NT2/D1 (cell line): ENCODE measurements at regions not wholly inside any gene's neighbourhood (a gene's known extent, or its start where the extent isn't known, plus 50 kb on each side); places are given as distances from the start of the nearest gene placed in this dataset.

ENCODE experiments used
- DNase-seq: peaks from one replicate; pipeline ENCODE4 v3.0.0-alpha.2; 2011; ENCODE audit warnings: low read depth, low spot score
- H3K27me3 ChIP-seq: 2 replicates; pipeline ENCODE4 v1.6.0; 2011; ENCODE audit warnings: mild to moderate bottlenecking; ENCODE audit not compliant: insufficient read length, insufficient read depth
- H3K36me3 ChIP-seq: 2 replicates; pipeline ENCODE4 v1.6.1; 2011; ENCODE audit warnings: mild to moderate bottlenecking, low read length, mixed read lengths; ENCODE audit not compliant: insufficient read depth, insufficient read length
- H3K4me1 ChIP-seq: 2 replicates; pipeline ENCODE4 v1.5.1; 2011; ENCODE audit not compliant: insufficient read depth, insufficient read length
- H3K4me3 ChIP-seq: 2 replicates; pipeline ENCODE4 v1.5.1; 2011; ENCODE audit warnings: low read depth; ENCODE audit not compliant: insufficient read length
- H3K9ac ChIP-seq: 2 replicates; pipeline ENCODE4 v1.6.0; 2011; ENCODE audit warnings: low read depth; ENCODE audit not compliant: insufficient read length
- H3K9me3 ChIP-seq: 2 replicates; pipeline ENCODE4 v1.5.1; 2011; ENCODE audit warnings: mild to moderate bottlenecking, low read length; ENCODE audit not compliant: insufficient read depth
- SUZ12 ChIP-seq: IDR thresholded peaks from 2 replicates; pipeline ENCODE4 v1.6.1; 2011; ENCODE audit not compliant: insufficient read length, insufficient read depth; ENCODE audit errors: extremely low read depth
- YY1 ChIP-seq: IDR thresholded peaks from 2 replicates; pipeline ENCODE4 v1.6.1; 2011; ENCODE audit not compliant: insufficient read length, insufficient read depth
- ZNF274 ChIP-seq: IDR thresholded peaks from 2 replicates; pipeline ENCODE4 v1.6.1; 2011; ENCODE audit warnings: mild to moderate bottlenecking, low read depth, low read length

DNA sequence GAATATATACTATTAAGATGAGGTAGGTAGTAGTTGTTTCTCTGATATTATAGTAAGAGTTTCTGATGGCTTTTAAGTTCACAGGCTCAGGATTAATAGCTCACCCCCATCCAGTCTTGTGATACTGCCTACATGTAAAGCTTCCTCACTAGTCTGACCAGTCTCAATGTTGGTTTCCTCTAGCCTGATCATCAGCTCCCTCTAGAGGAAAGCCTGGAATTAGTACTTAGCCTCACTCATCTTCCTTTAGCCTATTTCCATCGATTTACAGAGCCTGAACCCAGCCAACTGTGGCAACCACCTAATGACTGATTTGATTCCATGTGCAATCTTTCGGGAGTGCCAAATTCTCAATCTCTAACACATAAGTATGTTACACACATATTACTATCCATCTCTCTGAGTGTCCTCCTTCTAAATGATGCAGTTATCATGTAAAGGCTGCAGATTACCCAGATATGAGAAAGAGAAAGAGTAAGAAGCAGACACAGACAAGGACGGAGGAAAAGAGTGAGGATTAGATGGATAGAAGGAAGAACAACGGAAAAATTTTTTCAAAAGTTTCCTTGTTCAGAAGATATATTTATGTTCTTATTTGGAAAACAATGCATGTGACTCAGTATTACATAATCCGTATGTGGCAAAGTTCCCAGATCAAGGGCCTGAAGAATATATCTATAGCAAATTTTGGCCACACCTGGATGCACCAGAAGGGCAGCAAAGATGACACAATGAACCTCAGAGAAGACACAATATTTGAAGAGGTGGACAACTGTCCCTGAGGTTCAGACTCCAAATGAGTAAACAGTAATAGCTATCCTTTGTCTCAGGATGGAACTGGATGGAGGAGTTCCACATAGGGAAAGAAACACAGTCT lies 333.7 kb downstream of the ELAVL2 start:
- Histone ChIP-seq H3K4me3 (no peak overlapping the region), H3K36me3 (no peaks in the 10 kb centered on the region), H3K4me1 (no peaks in the 10 kb centered on the region), H3K9ac (no peak overlapping the region), H3K9me3 (no peaks in the 10 kb centered on the region), H3K27me3 (no peaks in the 10 kb centered on the region)
- TF ChIP-seq YY1 (no peak), SUZ12 (no peak)
- DNase-seq = peak; percentile 52

- no peak for DNase-seq
- no peaks in the 10 kb centered on the region for H3K36me3 ChIP-seq
- H3K4me3 ChIP-seq = no peak overlapping the region
- TF ChIP-seq ZNF274 (no peak), SUZ12 (no peak), YY1 (no peak)
- no peaks in the 10 kb centered on the region for H3K9me3 ChIP-seq
- no peak overlapping the region for H3K9ac ChIP-seq
- no peaks in the 10 kb centered on the region for H3K27me3 ChIP-seq
- no peaks in the 10 kb centered on the region for H3K4me1 ChIP-seq
Observed at GRCh38 chr9:23493219-23493618, 332.8 kb downstream of the ELAVL2 start.

- no peaks in the 10 kb centered on the region for H3K4me1 ChIP-seq
- no peaks in the 10 kb centered on the region; the same call in 1 of the 2 replicates for H3K9me3 ChIP-seq
- no peak overlapping the region for H3K9ac ChIP-seq
- no peak for DNase-seq
- TF ChIP-seq ZNF274 (no peak), SUZ12 (no peak), YY1 (no peak)
- H3K27me3 ChIP-seq = no peaks in the 10 kb centered on the region
- H3K4me3 ChIP-seq = no peak overlapping the region
- no peaks in the 10 kb centered on the region for H3K36me3 ChIP-seq
Observed at GRCh38 chr9:23496489-23497136, 329.4 kb downstream of the ELAVL2 start.

- Histone ChIP-seq H3K36me3 (no peaks in the 10 kb centered on the region), H3K4me3 (no peak overlapping the region), H3K27me3 (no peaks in the 10 kb centered on the region), H3K9ac (no peak overlapping the region), H3K9me3 (no peaks in the 10 kb centered on the region; the same call in 1 of the 2 replicates), H3K4me1 (no peaks in the 10 kb centered on the region)
- TF ChIP-seq ZNF274 (no peak), SUZ12 (no peak), YY1 (no peak)
- no peak for DNase-seq
Observed at GRCh38 chr9:23497137-23497504, 328.9 kb downstream of the ELAVL2 start.

DNA sequence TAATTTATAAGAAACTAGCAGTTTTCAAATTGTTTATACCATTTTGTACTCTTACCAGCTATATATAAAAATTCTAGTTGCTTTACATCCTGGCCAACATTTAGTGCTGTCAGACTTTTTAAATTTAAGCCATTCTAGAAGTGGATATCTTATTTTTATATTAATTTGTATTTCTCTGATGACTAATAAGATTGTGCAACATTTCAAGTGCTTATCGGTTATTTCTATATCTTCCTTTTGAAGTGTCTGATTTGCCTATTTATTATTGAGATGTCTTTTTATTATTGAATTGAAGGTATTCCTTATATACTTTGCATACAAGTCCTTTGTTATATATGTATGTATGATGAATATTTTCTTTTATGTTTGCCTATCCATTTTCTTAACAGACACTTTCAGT lies 324.0 kb downstream of the ELAVL2 start:
- no peaks in the 10 kb centered on the region for H3K27me3 ChIP-seq
- no peaks in the 10 kb centered on the region for H3K4me1 ChIP-seq
- H3K4me3 ChIP-seq = no peak overlapping the region
- TF ChIP-seq ZNF274 (no peak), SUZ12 (no peak), YY1 (no peak)
- no peaks in the 10 kb centered on the region; the same call in 1 of the 2 replicates for H3K9me3 ChIP-seq
- H3K36me3 ChIP-seq = no peaks in the 10 kb centered on the region
- no peak for DNase-seq
- H3K9ac ChIP-seq = no peak overlapping the region

DNA sequence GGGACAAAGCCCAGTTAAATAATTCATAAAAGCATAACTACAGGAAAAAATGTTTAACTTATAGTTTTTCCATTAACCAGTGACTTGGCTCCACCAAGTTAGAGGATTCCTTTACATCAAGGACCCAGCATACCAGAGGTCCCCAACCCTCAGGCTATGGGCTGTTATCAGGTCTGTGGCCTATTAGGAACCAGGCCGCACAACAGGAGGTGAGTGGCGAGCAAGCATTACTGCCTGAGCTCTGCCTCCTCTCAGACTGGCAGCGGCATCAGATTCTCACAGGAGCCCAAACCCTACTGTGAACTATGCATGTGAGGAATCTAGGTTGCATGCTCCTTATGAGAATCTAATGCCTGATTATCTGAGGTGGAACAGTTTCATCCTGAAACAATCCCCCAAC lies 303.1 kb downstream of the ELAVL2 start:
- no peaks in the 10 kb centered on the region for H3K9me3 ChIP-seq

GRCh38 chr9:23524607-23525155 lies 301.4 kb downstream of the ELAVL2 start:
- Histone ChIP-seq H3K4me1 (no peaks in the 10 kb centered on the region), H3K36me3 (no peaks in the 10 kb centered on the region), H3K4me3 (no peak overlapping the region), H3K9me3 (no peaks in the 10 kb centered on the region), H3K9ac (no peak overlapping the region), H3K27me3 (no peaks in the 10 kb centered on the region)
- TF ChIP-seq YY1 = no peak
- TF ChIP-seq SUZ12 = no peak
- no peak for TF ChIP-seq ZNF274
- DNase-seq = no peak

More for the DNA sequence above, 303.1 kb downstream of the ELAVL2 start:
- TF ChIP-seq ZNF274 (no peak), SUZ12 (no peak), YY1 (no peak)
- H3K4me1 ChIP-seq = no peaks in the 10 kb centered on the region
- no peaks in the 10 kb centered on the region for H3K27me3 ChIP-seq
- no peaks in the 10 kb centered on the region for H3K36me3 ChIP-seq
- DNase-seq = no peak
- H3K9ac ChIP-seq = no peak overlapping the region
- H3K4me3 ChIP-seq = no peak overlapping the region
